Neural cell (in vitro differentiated cells): ENCODE measurements at regions not wholly inside any gene's neighbourhood (a gene's known extent, or its start where the extent isn't known, plus 50 kb on each side); places are given as distances from the start of the nearest gene placed in this dataset.

Source experiments
- H2AFZ ChIP-seq: fragments of 200-600, 300-800 bp; sonication (generic), shearing (Covaris generic); 2 replicates; pipeline ENCODE4 v1.6.0; 2014; ENCODE audit warnings: low read depth, mild to moderate bottlenecking, antibody characterized with exemption, low read length, moderate library complexity
- H3F3A ChIP-seq: fragments of 200-600 bp; shearing (Covaris generic); 2 replicates; pipeline ENCODE4 v1.6.1; 2016; ENCODE audit warnings: mild to moderate bottlenecking, moderate library complexity, mixed read lengths, antibody characterized with exemption, low read length; ENCODE audit not compliant: insufficient read depth, poor library complexity, severe bottlenecking
- H3K27ac ChIP-seq: fragments of 200-600, 300-800 bp; sonication (generic), shearing (Covaris generic); 2 replicates; pipeline ENCODE4 v1.5.1; 2014; ENCODE audit warnings: mild to moderate bottlenecking, low read length, moderate library complexity
- H3K27me3 ChIP-seq: fragments of 300-800, 200-600 bp; sonication (generic), shearing (Covaris generic); 2 replicates; pipeline ENCODE4 v1.6.0; 2014; ENCODE audit warnings: mild to moderate bottlenecking, low read depth, low read length, moderate library complexity; ENCODE audit not compliant: insufficient read depth
- H3K36me3 ChIP-seq: fragments of 300-800, 200-600 bp; sonication (generic), shearing (Covaris generic); 2 replicates; pipeline ENCODE4 v1.5.1; 2014; ENCODE audit warnings: mild to moderate bottlenecking, antibody characterized with exemption, low read length, moderate library complexity; ENCODE audit not compliant: insufficient read depth
- H3K4me2 ChIP-seq: fragments of 300-800, 200-600 bp; sonication (generic), shearing (Covaris generic); 2 replicates; pipeline ENCODE4 v1.6.0; 2014; ENCODE audit warnings: mild to moderate bottlenecking, low read length
- H3K4me3 ChIP-seq: fragments of 300-800, 200-600 bp; sonication (generic), shearing (Covaris generic); 2 replicates; pipeline ENCODE4 v1.5.1; 2014; ENCODE audit warnings: mild to moderate bottlenecking, low read length, moderate library complexity
- H3K79me2 ChIP-seq: fragments of 200-600 bp; shearing (Covaris generic); replicated peaks from 2 replicates; pipeline ENCODE4 v1.6.0; 2014; ENCODE audit warnings: mild to moderate bottlenecking, low read length, moderate library complexity; ENCODE audit not compliant: insufficient read depth
- H3K9ac ChIP-seq: fragments of 300-800, 200-600 bp; sonication (generic), shearing (Covaris generic); 2 replicates; pipeline ENCODE4 v1.6.1; 2016; ENCODE audit warnings: mild to moderate bottlenecking, low read length, mixed read lengths
- H3K9me2 ChIP-seq: fragments of 200-600 bp; shearing (Covaris generic); 2 replicates; pipeline ENCODE4 v1.6.1; 2016; ENCODE audit warnings: mild to moderate bottlenecking, low read length, mixed read lengths; ENCODE audit not compliant: insufficient read depth
- H3K9me3 ChIP-seq: fragments of 200-600, 300-800 bp; sonication (generic), shearing (Covaris generic); 2 replicates; pipeline ENCODE4 v1.6.1; 2016; ENCODE audit warnings: mild to moderate bottlenecking, mixed run types, low read length, moderate library complexity, mixed read lengths
- H4K20me1 ChIP-seq: fragments of 200-600 bp; shearing (Covaris generic); 2 replicates; pipeline ENCODE4 v1.6.1; 2016; ENCODE audit warnings: mild to moderate bottlenecking, mixed run types; ENCODE audit not compliant: insufficient read depth
- CTCF ChIP-seq: fragments of 450-650 bp; IDR thresholded peaks from 2 replicates; pipeline ENCODE4 v1.5.1; 2014; ENCODE audit warnings: antibody characterized with exemption, mild to moderate bottlenecking, moderate library complexity; ENCODE audit not compliant: poor library complexity, severe bottlenecking
- EP300 ChIP-seq: fragments of 450-650 bp; conservative IDR thresholded peaks from 2 replicates; pipeline ENCODE4 v1.6.1; 2014; ENCODE audit warnings: antibody characterized with exemption, mild to moderate bottlenecking, moderate library complexity; ENCODE audit not compliant: poor library complexity, severe bottlenecking
- EZH2 ChIP-seq: fragments of 200-600, 300-800 bp; shearing (Covaris generic), sonication (generic); IDR thresholded peaks from 2 replicates; pipeline ENCODE4 v1.6.1; 2014; ENCODE audit warnings: antibody characterized with exemption, low read length, borderline replicate concordance, mild to moderate bottlenecking; ENCODE audit not compliant: insufficient read depth, poor library complexity, severe bottlenecking
- MXI1 ChIP-seq: fragments of 450-650 bp; conservative IDR thresholded peaks from 2 replicates; pipeline ENCODE4 v1.6.1; 2014; ENCODE audit warnings: antibody characterized with exemption, mild to moderate bottlenecking; ENCODE audit not compliant: poor library complexity, severe bottlenecking
- POLR2AphosphoS5 ChIP-seq: IDR thresholded peaks from 2 replicates; pipeline ENCODE4 v1.6.1; 2012
- RAD21 ChIP-seq: fragments of 450-650 bp; conservative IDR thresholded peaks from 2 replicates; pipeline ENCODE4 v1.6.1; 2014; ENCODE audit warnings: antibody characterized with exemption, mild to moderate bottlenecking, moderate library complexity
- SMC3 ChIP-seq: fragments of 450-650 bp; conservative IDR thresholded peaks from 2 replicates; pipeline ENCODE4 v1.6.1; 2014; ENCODE audit warnings: antibody characterized with exemption, mild to moderate bottlenecking, moderate library complexity; ENCODE audit not compliant: poor library complexity
- TAF1 ChIP-seq: IDR thresholded peaks from 2 replicates; pipeline ENCODE4 v1.6.1; 2012; ENCODE audit warnings: low read depth
- TF ChIP-seq, protein P1 (sequence below): IDR thresholded peaks from 2 replicates; pipeline ENCODE4 v1.6.1; 2012; ENCODE audit warnings: borderline replicate concordance

- TF ChIP-seq TAF1 (no peak), RAD21 (no peak), EP300 (no peak), POLR2AphosphoS5 (no peak), CTCF (no peak)
- TF ChIP-seq, protein P1, sequence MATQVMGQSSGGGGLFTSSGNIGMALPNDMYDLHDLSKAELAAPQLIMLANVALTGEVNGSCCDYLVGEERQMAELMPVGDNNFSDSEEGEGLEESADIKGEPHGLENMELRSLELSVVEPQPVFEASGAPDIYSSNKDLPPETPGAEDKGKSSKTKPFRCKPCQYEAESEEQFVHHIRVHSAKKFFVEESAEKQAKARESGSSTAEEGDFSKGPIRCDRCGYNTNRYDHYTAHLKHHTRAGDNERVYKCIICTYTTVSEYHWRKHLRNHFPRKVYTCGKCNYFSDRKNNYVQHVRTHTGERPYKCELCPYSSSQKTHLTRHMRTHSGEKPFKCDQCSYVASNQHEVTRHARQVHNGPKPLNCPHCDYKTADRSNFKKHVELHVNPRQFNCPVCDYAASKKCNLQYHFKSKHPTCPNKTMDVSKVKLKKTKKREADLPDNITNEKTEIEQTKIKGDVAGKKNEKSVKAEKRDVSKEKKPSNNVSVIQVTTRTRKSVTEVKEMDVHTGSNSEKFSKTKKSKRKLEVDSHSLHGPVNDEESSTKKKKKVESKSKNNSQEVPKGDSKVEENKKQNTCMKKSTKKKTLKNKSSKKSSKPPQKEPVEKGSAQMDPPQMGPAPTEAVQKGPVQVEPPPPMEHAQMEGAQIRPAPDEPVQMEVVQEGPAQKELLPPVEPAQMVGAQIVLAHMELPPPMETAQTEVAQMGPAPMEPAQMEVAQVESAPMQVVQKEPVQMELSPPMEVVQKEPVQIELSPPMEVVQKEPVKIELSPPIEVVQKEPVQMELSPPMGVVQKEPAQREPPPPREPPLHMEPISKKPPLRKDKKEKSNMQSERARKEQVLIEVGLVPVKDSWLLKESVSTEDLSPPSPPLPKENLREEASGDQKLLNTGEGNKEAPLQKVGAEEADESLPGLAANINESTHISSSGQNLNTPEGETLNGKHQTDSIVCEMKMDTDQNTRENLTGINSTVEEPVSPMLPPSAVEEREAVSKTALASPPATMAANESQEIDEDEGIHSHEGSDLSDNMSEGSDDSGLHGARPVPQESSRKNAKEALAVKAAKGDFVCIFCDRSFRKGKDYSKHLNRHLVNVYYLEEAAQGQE: no peak
- H3F3A ChIP-seq: no peaks in the 10 kb centered on the region
- H3K27ac ChIP-seq: no peak overlapping the region
- H3K27me3 ChIP-seq: no peaks in the 10 kb centered on the region
- no peaks in the 10 kb centered on the region for H4K20me1 ChIP-seq
- H3K9me2 ChIP-seq: no peaks in the 10 kb centered on the region
- no peak overlapping the region for H3K4me2 ChIP-seq
- no peak overlapping the region for H3K9ac ChIP-seq
- no peaks in the 10 kb centered on the region for H3K79me2 ChIP-seq
- H3K4me3 ChIP-seq: no peak overlapping the region
- no peaks in the 10 kb centered on the region for H3K36me3 ChIP-seq
- H3K9me3 ChIP-seq: no peaks in the 10 kb centered on the region
- H2AFZ ChIP-seq: no peak overlapping the region
Measured at GRCh38 chr2:80852079-80852807, 547.7 kb upstream of the LRRTM1 start.

DNA sequence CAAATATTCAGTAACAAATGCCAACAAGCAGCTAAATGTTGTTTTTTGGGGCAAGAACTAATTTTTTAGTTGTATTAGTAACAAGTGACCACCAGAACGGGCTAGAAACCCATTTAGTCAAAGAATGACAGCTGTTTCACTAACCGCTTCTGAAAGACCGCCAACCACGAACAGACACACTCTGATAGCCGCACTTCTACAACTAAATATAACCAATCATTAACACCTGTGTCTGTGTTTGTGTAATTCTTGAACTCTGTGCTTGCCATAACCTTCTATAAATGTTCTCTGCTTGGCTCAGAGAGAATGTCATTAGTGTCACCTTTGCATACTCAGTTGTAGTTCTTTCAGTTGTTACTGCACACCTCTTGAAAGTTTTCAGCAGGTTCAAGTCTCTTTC lies 526.3 kb upstream of the LRRTM1 start:
- Histone ChIP-seq H3K9ac (no peak overlapping the region), H2AFZ (no peak overlapping the region), H3K79me2 (no peaks in the 10 kb centered on the region), H4K20me1 (no peaks in the 10 kb centered on the region), H3K9me3 (no peaks in the 10 kb centered on the region), H3K4me2 (no peak overlapping the region), H3F3A (no peaks in the 10 kb centered on the region), H3K36me3 (no peaks in the 10 kb centered on the region), H3K27ac (no peak overlapping the region), H3K27me3 (no peaks in the 10 kb centered on the region), H3K4me3 (no peak overlapping the region), H3K9me2 (no peaks in the 10 kb centered on the region)
- TF ChIP-seq MXI1 (no peak), TAF1 (no peak), POLR2AphosphoS5 (no peak)

DNA sequence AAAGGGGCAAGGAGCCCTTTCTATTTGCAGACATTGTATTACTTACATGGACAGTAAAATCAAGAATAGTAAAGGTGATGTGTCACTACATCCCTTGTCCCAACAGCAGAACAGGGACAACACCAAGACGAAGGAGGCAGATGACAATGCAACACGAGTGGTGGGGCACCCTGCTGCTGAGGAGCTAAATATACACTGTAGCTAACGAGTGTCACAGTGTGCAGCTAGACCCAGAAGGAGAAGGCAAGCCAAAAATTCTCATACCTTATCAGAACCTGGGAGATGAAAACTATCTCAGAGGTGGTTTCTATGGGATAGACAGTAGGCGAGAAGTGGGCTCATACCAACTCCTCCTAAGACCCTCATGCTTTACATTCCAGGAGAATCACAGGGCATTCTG lies 518.4 kb upstream of the LRRTM1 start:
- H3K4me2 ChIP-seq: no peak overlapping the region
- H4K20me1 ChIP-seq: no peaks in the 10 kb centered on the region
- no peaks in the 10 kb centered on the region for H3K9me3 ChIP-seq
- TF ChIP-seq EZH2 (no peak), EP300 (no peak), TAF1 (no peak), MXI1 (no peak), RAD21 (no peak), POLR2AphosphoS5 (no peak), SMC3 (no peak), CTCF (no peak)
- TF ChIP-seq, protein P1: no peak
- H3K27ac ChIP-seq: no peak overlapping the region
- no peaks in the 10 kb centered on the region for H3K36me3 ChIP-seq
- no peak overlapping the region for H2AFZ ChIP-seq
- no peak overlapping the region for H3K4me3 ChIP-seq
- H3K27me3 ChIP-seq: no peaks in the 10 kb centered on the region
- H3K9ac ChIP-seq: no peak overlapping the region
- no peaks in the 10 kb centered on the region for H3K79me2 ChIP-seq
- no peaks in the 10 kb centered on the region for H3K9me2 ChIP-seq
- H3F3A ChIP-seq: no peaks in the 10 kb centered on the region
